ENCODE measurements at regions not wholly inside any gene's neighbourhood (a gene's known extent, or its start where the extent isn't known, plus 50 kb on each side); places are given as distances from the start of the nearest gene placed in this dataset.
A peak's percentile ranks its signal among the peaks of the same experiment; 100 is the strongest.

DNA sequence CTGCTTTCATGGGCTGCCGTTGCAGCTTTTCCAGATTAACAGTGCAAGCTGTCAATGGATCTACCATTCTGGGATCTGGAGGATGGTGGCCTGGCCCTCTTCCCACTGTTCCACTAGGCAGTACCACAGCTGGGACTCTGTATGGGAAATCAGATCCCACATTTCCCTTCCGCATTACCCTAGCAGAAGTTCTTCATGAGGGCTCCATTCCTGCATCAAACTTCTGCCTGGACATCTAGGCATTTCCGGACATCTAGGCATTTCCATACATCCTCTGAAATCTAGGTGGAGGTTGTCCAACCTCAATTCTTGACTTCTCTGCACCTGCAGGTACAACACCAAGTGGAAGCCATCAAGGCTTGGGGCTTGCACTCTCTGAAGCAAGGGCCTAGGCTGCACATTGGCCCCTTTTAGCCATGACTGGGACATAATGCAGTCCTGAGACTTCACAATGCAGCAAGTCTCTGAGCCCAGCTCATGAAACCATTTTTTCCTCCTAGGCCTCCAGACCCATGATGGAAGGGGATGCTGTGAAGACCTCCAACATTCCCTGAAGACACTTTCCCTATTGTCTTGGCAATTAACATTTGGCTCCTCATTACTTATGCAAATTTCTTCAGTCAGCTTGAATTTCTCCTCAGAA is 863.3 kb downstream of the C12orf50 start:
- no peak for DNase-seq (ENCODE audit: low read depth)

DNA sequence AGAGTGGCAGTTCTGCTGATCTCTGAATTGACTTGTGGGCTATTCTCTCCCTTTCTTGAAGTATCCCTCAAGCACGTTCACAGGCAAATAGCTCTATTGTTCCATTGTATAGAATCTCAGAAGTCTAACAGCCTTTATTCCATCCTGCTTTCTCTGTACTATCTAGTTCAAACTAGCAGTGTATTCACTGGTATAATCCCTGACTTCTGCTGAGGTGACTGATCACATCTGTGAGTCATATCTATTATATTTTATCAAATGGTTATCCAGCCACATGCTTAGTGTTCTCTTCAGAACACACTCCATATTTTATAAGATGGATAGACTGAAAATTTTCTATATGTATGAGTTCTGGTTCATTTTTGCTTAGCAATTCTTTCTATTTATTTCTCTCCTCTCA is 866.1 kb downstream of the C12orf50 start:
- peak; percentile 6 for DNase-seq (ENCODE audit: low read depth)

DNA sequence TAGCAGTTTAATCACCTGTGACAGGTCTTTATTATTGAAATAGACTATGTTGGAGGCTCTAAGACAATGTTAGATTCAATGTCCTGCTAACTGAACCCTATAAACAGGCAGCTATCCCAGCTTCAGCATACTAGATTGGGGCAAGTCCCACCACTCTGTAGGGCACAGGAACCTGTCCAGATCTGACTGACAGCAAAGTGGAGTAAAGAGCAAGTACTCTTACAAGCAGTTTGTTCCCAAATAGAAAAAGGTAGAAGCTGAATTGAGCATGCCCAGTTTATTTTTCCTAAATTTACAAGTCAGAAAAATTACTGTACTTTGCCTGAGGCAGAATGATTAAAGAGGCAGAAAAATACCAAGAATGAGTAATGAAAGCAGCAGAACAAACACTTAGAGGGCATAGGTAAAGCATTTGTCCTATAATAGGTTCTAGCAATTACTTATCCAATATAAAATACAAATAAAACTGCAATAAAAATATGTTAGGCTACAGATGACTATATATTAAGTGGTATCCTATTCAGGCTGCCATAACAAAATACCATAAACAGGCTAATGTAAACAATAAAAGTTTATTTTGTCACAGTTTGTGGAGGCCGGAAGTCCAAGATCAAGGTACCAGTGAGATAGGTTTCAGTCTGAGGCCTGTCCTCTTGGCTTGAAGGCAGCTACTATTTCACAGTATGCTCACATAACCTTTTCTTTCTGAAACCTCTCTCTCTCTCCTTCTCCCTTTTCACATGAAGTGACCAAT is 868.2 kb downstream of the C12orf50 start:
- DNase-seq (ENCODE audit: low read depth) = peak; percentile 79

DNA sequence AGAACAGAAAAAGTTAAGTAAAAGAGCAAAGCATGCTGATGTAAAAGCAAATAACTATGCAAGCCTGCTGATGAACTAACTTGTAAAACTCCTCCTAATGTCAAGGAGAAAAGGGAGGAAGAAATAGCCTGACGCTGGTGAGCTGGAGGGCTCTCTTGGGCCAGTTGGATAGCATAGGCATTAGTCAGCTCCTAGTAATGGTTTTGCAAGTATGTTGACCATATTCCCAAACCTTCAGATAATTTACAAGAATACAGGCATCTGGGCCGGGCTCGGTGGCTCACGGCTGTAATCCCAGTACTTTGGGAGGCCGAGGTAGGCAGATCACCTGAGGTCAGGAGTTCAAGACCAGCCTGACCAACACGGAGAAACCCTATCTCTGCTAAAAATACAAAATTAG is 871.4 kb downstream of the C12orf50 start:
- peak; percentile 94 for DNase-seq (ENCODE audit: low read depth)

DNA sequence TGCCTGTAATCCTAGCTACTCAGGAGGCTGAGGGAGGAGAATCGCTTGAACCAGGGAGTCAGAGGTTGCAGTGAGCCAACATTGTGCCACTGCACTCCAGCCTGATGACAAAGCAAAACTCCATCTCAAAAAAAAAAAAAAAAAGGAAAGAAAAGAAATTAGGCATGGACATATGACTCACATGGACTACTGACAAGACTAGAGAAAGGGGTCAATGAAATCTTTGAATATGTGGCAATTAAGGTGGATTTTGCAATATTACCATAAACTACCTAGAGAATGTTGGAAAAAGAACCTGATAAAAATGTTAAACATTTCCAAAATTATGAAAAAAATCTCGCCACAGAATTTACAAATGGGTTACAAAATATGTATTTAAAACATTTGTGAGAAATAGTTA is 873.6 kb downstream of the C12orf50 start:
- DNase-seq (ENCODE audit: low read depth) = peak; percentile 70

DNA sequence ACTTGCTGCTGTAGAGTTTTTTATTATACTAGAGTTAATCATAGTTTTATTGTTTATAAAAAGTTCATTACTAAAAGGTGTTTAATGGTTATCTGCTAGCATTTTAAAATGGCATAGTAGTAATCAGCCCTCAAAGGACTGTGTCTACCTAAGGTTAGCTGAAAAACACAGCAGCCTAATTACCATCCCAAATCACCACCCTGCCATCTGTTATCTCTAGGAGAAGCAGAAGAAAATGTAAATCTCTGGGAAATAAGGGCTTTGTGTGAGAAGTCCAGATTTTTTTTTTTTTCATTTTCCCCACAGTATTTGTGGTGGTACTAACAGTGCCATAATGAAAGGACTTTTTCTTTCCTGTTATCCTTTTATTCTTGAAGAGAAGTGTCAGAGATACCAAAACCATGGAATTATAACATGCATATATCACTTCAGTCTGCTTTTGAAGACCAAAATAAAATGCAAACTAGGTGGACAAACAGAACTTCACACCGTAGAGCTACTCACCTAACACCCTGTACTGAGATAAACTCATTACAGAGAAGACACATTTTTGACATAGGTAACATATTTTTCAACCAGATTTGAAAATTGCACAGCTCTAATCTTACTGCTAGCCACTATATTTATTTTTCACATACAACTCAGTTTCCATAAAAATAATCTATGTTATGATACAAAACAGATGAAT is 876.2 kb downstream of the C12orf50 start:
- no peak for DNase-seq (ENCODE audit: low read depth)

DNA sequence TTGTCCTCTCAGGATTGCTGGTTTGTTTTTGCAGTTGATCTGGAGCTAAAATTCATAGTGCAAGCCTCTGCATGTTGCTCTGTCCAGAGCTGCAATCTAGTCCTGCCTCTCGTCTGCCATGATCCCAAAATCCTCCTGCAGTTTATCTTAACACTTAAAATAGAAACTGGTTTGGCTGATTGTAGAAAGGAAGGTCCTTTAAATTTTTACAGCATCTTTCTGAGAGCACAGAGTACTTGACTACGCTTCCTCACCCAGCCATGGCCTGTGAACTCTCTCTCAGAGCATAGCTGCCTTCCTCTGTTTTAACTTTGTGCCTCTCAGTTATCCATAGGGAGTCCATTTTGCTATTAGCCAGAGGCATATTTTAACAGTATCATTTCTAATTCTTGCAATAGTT is 877.1 kb downstream of the C12orf50 start:
- no peak for DNase-seq (ENCODE audit: low read depth)

DNA sequence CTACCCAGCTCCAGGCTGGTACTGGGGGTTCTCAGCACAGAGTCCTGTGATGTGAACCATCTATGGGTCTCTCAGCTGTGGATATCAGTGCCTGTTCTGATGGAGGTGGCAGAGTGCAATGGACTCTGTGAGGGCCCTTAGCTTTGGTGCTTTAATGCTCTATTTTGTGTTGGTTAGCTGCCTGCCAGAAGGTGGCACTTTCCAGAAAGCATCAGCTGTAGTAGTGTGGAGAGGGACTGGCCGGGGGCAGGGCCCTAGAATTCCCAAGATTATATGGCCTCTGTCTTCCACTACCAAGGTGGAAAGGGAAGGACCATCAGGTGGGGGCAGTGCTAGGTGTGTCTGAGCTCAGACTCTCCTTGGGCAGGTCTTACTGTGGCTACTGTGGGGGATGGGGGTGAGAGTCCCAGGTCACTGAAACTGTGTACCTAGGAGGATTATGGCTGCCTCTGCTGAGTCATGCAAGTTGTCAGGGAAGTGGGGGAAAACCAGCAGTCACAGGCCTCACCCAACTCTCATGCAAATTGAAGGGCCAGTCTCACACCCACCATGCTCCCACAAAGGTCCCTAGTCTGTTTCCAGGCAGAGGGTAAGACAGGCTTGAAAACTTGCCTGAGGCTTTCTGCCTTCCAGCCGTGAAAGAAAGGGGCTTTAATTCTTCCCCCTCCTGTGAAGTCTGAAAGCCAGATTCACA is 878.1 kb downstream of the C12orf50 start:
- DNase-seq (ENCODE audit: low read depth) = peak; percentile 35

DNA sequence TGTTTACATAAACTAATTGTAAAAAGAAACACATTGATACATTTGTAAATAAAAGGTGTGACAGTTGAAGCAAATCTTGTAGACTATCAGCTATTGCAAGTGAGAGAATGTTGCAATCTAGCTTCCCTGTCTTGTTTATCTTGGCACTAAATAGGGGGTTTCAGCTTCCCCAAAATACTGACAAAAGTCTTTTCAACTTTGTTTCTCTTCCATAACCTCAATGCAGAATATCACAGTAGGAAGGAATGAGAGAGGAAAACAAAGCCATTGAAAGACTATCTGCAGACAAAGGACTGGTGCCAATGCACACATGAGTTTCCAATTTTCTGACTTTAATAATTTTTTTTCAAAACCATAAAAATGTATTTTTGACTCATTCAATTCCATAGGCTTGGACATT is 886.2 kb upstream of the MGAT4C start:
- no peak for DNase-seq (ENCODE audit: low read depth)

DNA sequence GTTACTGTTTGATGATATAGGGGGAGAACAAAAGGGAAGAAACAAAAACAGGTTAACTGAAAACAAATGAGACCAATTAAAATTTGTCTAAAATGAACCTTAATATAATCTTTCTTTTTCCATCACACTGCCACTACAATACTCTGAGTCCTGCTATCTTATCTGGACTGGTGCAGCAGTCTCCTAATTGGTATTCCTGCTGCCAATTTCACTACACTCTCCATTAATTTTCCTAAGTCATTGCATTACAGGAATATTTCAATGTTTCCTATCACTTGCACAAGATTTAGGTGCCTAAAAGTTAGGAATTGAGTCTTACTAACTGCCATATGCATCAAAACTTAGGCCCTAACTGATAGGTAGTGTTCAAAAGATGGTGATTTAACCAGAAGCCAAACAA is 884.9 kb upstream of the MGAT4C start:
- no peak for DNase-seq (ENCODE audit: low read depth)

DNA sequence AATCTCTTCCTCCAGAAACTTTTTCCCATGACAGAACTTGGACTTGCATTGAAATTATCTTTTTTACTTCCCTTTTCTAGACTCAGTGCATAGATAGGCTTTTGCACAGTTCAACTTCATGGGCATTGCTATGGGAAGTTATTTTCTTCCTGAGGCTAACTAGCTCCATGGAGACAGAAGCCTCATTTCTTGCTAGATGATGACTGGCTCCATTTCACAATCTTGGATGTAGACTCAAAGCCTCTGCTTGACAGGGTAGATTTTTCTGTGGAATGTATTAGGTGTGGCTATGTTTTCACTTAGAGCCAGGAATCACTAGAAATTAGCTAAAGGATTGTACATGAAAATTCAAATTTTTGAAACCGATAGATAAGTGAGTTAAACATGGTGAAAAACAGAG is 884.1 kb upstream of the MGAT4C start:
- DNase-seq (ENCODE audit: low read depth) = peak; percentile 35

DNA sequence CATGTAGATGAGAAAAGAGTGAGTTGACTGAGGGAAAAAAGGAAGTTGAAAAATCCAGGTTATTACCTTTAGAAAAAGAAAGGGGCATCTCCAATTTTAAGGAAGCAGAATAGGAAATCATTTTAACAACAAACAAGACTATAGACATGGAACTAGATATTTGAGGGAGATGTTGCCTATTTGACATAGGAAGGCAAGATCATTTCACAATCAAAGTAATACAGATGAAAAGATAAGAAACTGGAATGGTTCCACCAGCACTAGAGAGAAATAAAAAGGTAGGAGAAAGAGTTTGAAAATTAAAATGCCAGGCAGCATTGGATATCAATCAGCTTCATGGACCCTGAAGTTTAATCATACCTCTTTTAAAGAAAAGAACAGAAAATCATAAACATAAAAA is 881.0 kb upstream of the MGAT4C start:
- no peak for DNase-seq (ENCODE audit: low read depth)

DNA sequence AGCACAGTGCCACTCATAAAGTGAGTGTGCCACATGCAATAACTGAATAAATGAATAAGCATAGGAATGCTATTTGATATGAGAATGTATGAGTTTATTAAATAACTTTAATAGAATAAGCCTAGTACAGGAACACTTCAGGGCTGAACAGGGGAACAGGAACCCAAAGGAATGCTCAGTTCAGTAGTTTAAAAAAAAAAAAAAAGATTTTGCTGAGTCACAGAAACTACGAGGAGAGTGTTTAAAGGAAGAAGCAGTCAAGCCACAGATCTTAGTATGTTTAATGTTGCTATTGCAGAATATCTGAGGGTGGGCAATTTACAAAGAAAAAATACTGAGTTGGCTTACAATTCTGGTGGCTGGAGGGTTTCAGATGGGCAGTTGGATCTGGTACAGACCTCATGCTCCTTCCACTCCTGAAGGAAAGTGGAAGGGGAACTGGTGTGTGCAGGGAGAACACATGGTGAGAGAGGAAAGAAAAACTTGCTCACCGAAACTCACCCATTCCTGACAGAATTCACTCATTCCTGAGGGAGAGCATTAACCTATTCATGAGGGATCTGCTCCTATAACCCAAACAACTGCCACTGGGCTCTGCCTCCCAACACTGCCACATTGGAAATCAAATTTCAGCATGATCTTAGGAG is 880.3 kb upstream of the MGAT4C start:
- DNase-seq (ENCODE audit: low read depth) = peak; percentile 52

DNA sequence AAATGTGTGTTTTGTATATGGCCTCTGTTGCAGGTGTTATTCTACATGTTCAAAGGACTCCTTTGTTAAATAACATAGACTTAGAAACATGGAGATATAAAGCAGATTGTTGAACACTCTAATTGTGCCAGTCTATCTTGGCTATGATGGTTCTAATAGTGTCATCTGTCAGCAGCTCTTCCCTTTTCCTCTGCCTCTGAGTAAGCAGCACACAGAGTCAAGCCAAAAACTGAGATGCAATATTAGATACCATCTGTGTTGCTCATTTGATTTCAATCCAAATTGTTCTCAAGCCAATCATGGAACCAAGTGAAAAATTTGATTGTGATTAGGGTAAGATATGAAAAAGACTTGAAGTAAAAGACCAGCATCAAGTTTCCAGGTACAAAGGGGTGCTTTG is 871.1 kb upstream of the MGAT4C start:
- DNase-seq (ENCODE audit: low read depth) = peak; percentile 48

DNA sequence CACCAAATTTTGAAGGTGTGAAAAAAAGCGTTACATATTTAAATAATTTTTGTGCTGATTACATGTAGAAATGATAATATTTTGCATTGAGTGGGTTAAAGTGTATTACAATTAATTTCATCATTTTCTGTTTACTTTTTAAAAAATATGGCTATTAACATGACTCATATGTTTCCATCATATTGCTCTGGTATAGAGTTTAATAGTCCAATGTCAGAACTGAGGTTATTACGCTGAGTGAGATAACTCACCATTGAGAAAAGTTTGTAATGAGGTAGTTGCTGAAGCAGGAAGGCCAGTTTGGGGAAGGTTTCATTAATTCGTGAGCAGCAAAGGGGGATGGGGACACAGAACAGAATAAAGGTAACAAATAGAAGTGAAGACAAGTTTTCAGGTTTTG is 865.7 kb upstream of the MGAT4C start:
- no peak for DNase-seq (ENCODE audit: low read depth)

DNA sequence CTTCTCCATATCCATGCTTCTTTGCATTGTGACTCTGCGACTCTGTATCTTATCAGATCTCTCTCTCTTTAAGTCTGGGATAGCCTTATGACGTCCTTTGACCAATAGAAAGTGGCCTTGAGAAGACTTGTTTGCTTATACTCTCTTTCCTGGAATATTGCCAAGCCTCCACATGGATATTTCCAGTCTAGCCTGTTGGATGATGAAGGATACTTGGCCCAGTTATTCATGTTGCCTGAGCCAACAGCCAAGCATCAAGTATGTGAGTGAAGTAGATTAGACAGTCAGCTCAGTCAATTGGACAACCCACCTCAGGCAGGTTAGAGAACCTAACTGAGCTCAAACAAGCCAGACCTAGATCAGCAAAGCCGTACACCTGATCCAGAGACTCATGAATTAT is 864.2 kb upstream of the MGAT4C start:
- DNase-seq (ENCODE audit: low read depth) = peak; percentile 19

DNA sequence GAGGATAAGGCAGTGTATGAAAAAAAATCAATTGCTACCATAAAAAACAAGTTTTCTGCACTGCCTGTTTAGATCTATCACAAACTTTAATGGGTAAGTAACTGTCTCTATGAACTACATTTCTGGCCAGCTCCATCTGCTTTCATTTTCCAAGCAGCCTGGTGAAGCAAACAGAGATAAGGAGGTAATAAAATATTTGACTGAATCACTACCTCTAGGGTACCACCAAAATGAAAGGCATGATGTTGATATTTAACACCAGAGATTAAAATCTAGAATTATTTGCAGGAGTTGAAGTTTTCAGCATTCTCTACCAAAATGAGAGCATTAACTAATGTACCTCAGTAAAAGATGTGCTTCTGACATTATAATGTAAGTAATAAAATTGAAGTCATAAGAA is 863.5 kb upstream of the MGAT4C start:
- peak; percentile 58 for DNase-seq (ENCODE audit: low read depth)

DNA sequence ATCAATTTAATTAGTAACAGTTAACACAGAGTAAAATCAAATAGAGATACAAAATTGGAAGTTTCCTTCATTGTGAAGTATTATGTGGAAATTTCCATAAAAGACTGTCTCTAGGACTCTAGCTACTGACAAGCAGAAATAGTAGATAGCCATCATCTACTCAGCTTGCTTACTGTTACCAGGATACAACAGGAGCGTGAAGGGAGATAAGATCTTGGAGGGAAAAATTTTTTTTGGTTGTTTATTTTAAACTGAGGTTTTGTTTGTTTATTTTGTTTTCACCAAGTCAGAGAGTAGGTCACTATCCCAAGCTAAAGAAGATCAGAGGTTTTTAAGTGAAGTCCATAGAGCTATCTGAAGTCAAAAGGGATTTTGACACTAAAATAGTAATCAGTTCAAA is 861.3 kb upstream of the MGAT4C start:
- DNase-seq (ENCODE audit: low read depth) = peak; percentile 75

DNA sequence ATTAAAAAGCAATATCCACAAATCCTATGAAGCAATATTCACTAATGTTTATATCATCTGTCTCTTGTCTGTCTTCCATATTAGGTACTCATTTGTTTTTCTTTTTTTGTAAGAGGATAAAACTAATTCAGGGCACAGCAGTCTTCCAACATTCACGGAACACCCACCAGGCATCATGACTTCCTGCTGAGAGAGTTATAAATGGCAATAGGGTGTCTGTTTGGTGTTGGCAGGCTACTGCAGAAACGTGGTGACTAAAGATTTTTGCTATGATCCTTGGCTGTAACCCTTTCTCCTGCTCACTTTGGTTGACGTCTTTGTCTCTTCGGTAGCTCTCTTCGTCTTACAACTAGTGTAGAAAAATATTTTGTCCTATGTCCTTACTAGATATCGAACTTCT is 860.6 kb upstream of the MGAT4C start:
- DNase-seq (ENCODE audit: low read depth) = peak; percentile 3

DNA sequence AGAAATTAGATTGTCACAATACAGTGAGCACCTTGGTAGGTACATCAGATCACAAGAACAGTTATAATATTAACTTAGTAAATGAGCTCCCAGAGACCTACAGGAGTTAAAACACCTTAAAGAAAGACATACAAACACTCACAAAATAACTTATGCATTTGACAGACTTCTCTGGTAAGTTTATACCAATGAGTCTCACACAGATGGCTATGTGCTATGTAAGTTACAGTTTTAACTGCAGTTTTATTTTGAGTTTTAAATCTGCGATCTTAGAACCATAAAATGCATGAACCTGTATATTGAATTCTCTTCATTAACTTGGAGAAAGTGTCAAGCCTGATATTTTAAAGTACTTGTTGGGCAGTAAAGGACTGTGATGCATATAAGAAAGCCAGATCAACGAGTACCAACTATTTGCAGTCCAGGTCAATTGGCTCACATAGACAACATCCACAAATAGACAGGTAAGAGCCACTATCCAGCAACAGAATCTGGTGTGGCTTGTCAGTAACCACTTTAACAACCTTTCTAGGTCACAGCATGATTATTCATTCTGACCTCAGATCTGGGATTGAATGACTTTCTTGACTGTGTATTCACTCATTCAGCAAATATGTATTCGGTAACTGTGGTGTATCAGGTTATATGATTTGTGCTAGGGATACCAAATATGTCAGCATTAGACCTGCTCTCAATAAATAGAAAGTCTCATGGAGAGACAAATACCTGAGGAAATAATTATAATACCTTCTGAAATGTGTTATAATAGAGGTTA is 856.6 kb upstream of the MGAT4C start:
- DNase-seq (ENCODE audit: low read depth) = peak; percentile 50

DNA sequence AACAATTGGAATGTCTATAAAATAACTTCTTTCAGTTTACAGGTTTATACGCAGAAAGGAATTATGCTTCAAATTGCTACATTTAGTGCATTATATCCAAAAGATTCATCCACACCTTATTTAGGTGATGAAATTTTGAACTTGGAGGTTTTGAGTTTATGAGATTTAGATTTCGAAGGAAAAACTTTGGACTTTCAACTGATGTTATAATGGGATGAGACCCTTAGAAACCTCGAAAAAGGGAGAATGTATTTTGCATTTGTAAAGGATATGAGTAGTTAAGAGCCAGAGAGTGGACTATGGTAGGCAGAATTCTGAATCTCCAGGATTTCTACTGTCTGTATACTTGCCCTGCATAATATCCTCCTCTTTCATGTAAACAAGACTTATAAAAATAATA is 851.6 kb upstream of the MGAT4C start:
- DNase-seq (ENCODE audit: low read depth) = no peak

Data from M059J (cell line).